T-cell (primary cell): ENCODE measurements at regions not wholly inside any gene's neighbourhood (a gene's known extent, or its start where the extent isn't known, plus 50 kb on each side); places are given as distances from the start of the nearest gene placed in this dataset.

ENCODE experiments used
- ATAC-seq, 4 experiments: fragments of 200-7000 bp in 3 of 4; fragments of 150-1000 bp in 1 of 4; cut with Tn5 transposase; replicated peaks in 1 of 4; 1 replicate in 3 of 4; 2 replicates in 1 of 4; pipeline ENCODE4 v1.10.0; 2021; ENCODE audit warnings: moderate library complexity in 3 of 4, mild to moderate bottlenecking in 2 of 4, moderate number of reproducible peaks in 1 of 4
- CTCF ChIA-PET, 2 donors: fragments of 300-600 bp; sonication (Branson Sonifier 250); formaldehyde crosslinking; loops; one replicate each; lab custom pipeline; 2022; ENCODE audit warnings: antibody characterized with exemption in 2 of 2; lab: Charles Lee
- POLR2A ChIA-PET, 2 donors: fragments of 300-600 bp; sonication (Branson Sonifier 250); formaldehyde crosslinking; loops; one replicate each; lab custom pipeline; 2022; ENCODE audit warnings: antibody characterized with exemption in 2 of 2; lab: Charles Lee
- DNase-seq, 35 experiments: peaks; one replicate each; pipeline versions ENCODE4 v3.0.0 to v3.0.0-alpha.2; 2013 to 2023
- H3K27ac ChIP-seq: one replicate; pipeline ENCODE4 v1.5.1; 2013; ENCODE audit warnings: low read length
- H3K27me3 ChIP-seq, 2 experiments: replicated peaks in 1 of 2; 1 replicate in 1 of 2; 2 replicates in 1 of 2; pipeline versions ENCODE4 v1.6.1 to v1.7.0; 2013; ENCODE audit warnings: low read length in 1 of 2, mixed read lengths in 1 of 2; ENCODE audit not compliant: control insufficient read depth in 2 of 2, insufficient read depth in 2 of 2; ENCODE audit errors: extremely low read depth in 1 of 2
- H3K36me3 ChIP-seq, 2 donors: 1 replicate in 1 of 2; 2 replicates in 1 of 2; pipeline versions ENCODE4 v1.6.1 to v1.7.0; 2013; ENCODE audit warnings: low read length in 1 of 2; ENCODE audit not compliant: control insufficient read depth in 2 of 2, insufficient read depth in 1 of 2; ENCODE audit errors: extremely low read depth in 1 of 2
- H3K4me1 ChIP-seq, 2 experiments: 1 replicate in 1 of 2; 2 replicates in 1 of 2; pipeline versions ENCODE4 v1.6.1 to v1.7.0; 2013; ENCODE audit warnings: low read length in 2 of 2, mixed read lengths in 1 of 2; ENCODE audit not compliant: insufficient read depth in 2 of 2, control insufficient read depth in 1 of 2; ENCODE audit errors: extremely low read depth in 1 of 2
- H3K4me3 ChIP-seq, 2 donors: 1 replicate in 1 of 2; 2 replicates in 1 of 2; pipeline versions ENCODE4 v1.5.1 to v1.7.0; 2013; ENCODE audit warnings: mild to moderate bottlenecking in 2 of 2, low read length in 1 of 2, moderate library complexity in 1 of 2; ENCODE audit not compliant: control insufficient read depth in 1 of 2; ENCODE audit errors: extremely low read depth in 1 of 2
- H3K9me3 ChIP-seq: 2 replicates; pipeline ENCODE4 v1.7.0; 2013
- H3K27ac Mint-ChIP-seq, 2 donors: one replicate each; pipeline ENCODE4 v1.8.0; 2020 to 2021; ENCODE audit warnings: mild to moderate bottlenecking in 2 of 2, mixed read lengths in 2 of 2
- H3K27me3 Mint-ChIP-seq, 2 donors: one replicate each; pipeline ENCODE4 v1.8.0; 2021 to 2022; ENCODE audit warnings: mixed read lengths in 2 of 2
- H3K36me3 Mint-ChIP-seq: one replicate; pipeline ENCODE4 v1.8.0; 2021; ENCODE audit warnings: mixed read lengths
- H3K4me1 Mint-ChIP-seq, 3 donors: one replicate each; pipeline ENCODE4 v1.8.0; 2020 to 2022; ENCODE audit warnings: mixed read lengths in 3 of 3, mild to moderate bottlenecking in 1 of 3
- H3K4me3 Mint-ChIP-seq, 3 donors: one replicate each; pipeline ENCODE4 v1.8.0; 2020 to 2022; ENCODE audit warnings: mild to moderate bottlenecking in 3 of 3, mixed read lengths in 3 of 3, moderate library complexity in 3 of 3
- H3K9me3 Mint-ChIP-seq, 3 donors: one replicate each; pipeline ENCODE4 v1.8.0; 2020 to 2022; ENCODE audit warnings: mixed read lengths in 3 of 3
- WGBS: methylation state at CpG from one replicate; pipeline ENCODE4 v1.1.5; 2013; ENCODE audit warnings: missing lambda C conversion rate; ENCODE audit not compliant: insufficient coverage; 5-methylcytosine and 5-hydroxymethylcytosine counted together

DNA sequence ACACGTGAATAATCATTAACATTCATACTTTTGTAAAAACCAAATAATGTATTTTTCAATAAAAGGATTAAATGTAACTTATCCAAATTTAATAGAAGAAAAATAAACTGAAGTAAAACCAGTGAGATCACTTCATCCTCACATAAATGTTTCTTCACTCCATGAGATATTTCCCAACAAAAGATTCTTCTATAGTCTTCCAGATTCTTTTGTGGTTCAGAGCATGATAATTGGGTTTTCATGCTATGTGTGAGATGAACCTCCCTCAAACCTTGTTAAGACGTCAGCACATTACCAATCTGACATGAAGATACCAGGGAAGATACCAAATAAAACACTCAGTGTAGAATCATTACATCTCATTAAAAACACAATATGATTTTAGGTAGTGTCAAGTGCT lies 62.9 kb upstream of the OXGR1 start:
- ChIA-PET POLR2A (no interaction called here), CTCF (no interaction called here)
- Histone ChIP-seq H3K36me3 (no peaks in the 10 kb centered on the region), H3K4me1 (no peaks in the 10 kb centered on the region), H3K27ac (no peak overlapping the region), H3K27me3 (no peaks in the 10 kb centered on the region), H3K4me3 (no peak overlapping the region), H3K9me3 (no peaks in the 10 kb centered on the region)
- H3K27me3 Mint-ChIP-seq, result peaks cover 28 to 29% of the 10 kb centered on the region in 2 donors
- H3K4me3 Mint-ChIP-seq, result no peak overlapping the region
- no peak for DNase-seq
- WGBS, result no CpG with 5 or more reads among the region's 2 CpGs
- no peak for ATAC-seq
- no peak overlapping the region for H3K27ac Mint-ChIP-seq
- H3K36me3 Mint-ChIP-seq, result no peaks in the 10 kb centered on the region
- H3K4me1 Mint-ChIP-seq, result no peaks in the 10 kb centered on the region
- peaks cover 0 to 8% (median 2%) of the 10 kb centered on the region in 3 donors for H3K9me3 Mint-ChIP-seq

DNA sequence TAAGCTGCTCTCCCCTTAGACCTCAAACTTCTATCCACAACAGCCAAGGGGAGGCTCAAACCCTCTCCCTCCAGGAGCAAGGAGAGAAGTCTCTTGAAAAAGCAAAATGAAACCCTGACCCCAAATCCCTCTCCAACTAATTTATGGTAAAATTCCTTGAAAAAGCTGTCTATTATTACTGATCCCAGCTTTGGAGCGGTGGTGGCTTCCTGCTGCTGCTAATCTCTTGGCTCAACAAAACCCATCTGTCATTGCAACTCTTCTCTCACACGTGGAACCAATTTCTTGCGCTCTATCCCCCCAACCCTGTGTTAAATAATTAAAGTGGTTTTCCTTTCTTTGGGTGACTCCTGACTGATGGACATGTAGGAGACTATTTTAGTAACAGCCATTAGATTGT lies 64.1 kb upstream of the OXGR1 start:
- Mint-ChIP-seq H3K27ac (no peak overlapping the region), H3K9me3 (peaks cover 0 to 4% (median 0%) of the 10 kb centered on the region in 3 donors), H3K4me3 (no peak overlapping the region), H3K27me3 (peaks cover 27 to 31% of the 10 kb centered on the region in 2 donors), H3K4me1 (no peaks in the 10 kb centered on the region), H3K36me3 (no peaks in the 10 kb centered on the region)
- no peaks in the 10 kb centered on the region for H3K4me1 ChIP-seq
- ChIA-PET POLR2A (interaction anchor here in 1 of 2 donors (0.6 kb wide), 1 partner anchor 41 kb away, joined by 4 read pairs; no protein-coding TSS in a partner anchor), CTCF (no interaction called here)
- H3K4me3 ChIP-seq, result no peak overlapping the region
- 50% methylated on average over 1 of the region's 3 CpGs for WGBS
- H3K27ac ChIP-seq, result no peak overlapping the region
- no peaks in the 10 kb centered on the region for H3K27me3 ChIP-seq
- H3K9me3 ChIP-seq, result no peaks in the 10 kb centered on the region
- ATAC-seq (no peak), DNase-seq (no peak)
- no peaks in the 10 kb centered on the region for H3K36me3 ChIP-seq

DNA sequence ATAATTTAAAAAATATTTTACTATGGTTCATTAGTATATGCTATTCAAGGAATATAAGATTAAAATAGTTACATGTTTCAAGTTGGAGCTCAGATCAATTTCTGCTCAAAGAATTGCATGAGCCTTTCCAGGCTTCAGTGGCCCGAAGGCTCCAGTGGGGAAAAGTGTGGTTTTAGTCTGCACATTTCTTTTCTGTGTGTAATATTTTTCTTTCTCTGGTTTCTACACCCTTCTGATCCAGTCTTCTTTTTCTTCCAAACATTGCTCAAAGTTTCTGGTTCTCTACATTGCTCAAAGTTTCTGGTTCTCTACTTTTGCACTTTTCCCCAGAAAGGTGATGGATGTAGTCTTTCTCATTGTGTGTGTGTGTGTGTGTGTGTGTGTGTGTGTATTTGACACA lies 64.7 kb upstream of the OXGR1 start:
- H3K27ac ChIP-seq, result no peak overlapping the region
- DNase-seq (no peak), ATAC-seq (no peak)
- H3K4me3 Mint-ChIP-seq, result no peak overlapping the region
- no peaks in the 10 kb centered on the region for H3K27me3 ChIP-seq
- no peak overlapping the region for H3K4me3 ChIP-seq
- peaks cover 27 to 29% of the 10 kb centered on the region in 2 donors for H3K27me3 Mint-ChIP-seq
- no CpG with 5 or more reads among the region's 1 CpG for WGBS
- no peaks in the 10 kb centered on the region for H3K4me1 ChIP-seq
- CTCF ChIA-PET, result no interaction called here
- POLR2A ChIA-PET, result no interaction called here
- H3K27ac Mint-ChIP-seq, result no peak overlapping the region
- no peaks in the 10 kb centered on the region for H3K36me3 ChIP-seq
- no peaks in the 10 kb centered on the region for H3K4me1 Mint-ChIP-seq
- H3K9me3 Mint-ChIP-seq, result peaks cover 0 to 4% (median 0%) of the 10 kb centered on the region in 3 donors
- no peaks in the 10 kb centered on the region for H3K9me3 ChIP-seq
- no peaks in the 10 kb centered on the region for H3K36me3 Mint-ChIP-seq

DNA sequence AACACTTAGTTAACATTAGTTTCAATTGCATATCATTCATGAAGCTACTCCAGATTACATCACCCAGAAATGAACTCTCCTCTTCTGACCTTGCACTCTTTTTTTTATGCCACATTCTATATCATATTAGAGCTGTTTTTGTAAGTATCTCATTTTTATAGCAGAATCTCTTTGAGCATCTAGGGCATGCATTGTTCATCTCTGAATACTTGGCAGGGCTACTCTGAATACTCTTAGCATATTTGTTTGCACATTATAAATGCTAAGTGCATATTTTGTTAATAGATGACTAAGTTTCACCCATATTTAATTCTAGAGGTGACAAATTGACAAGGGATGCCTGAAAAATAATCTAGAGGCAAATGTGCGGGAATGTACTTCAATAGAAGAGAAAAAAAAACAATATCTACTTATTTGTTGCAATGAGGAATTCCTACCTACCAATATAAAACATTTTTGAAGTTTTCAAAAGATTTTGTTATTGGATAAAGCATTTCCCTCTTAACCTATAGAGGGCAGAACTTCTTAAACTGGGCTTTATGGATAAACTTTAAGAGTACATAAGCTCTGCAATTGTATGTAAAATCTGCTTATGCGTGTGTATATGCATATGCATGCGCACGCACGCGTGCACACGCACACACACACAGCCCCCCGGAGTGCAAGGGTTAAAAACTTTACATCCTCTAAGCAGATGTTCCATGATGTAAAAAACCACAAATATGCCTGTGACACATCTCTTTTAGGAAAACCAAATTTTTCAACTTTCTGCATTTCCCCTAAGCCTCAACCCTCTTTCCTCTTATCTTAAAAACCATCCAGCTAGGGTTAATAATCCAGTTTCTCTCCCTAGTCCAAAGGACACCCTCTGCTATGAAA lies 73.0 kb upstream of the OXGR1 start:
- ATAC-seq (no peak), DNase-seq (no peak)
- Mint-ChIP-seq H3K36me3 (no peaks in the 10 kb centered on the region), H3K27ac (no peak overlapping the region), H3K27me3 (peaks cover 25 to 27% of the 10 kb centered on the region in 2 donors), H3K9me3 (no peaks in the 10 kb centered on the region), H3K4me3 (no peak overlapping the region), H3K4me1 (no peaks in the 10 kb centered on the region)
- H3K27me3 ChIP-seq, result peaks cover 0 to 3% of the 10 kb centered on the region in 2 experiments
- H3K27ac ChIP-seq, result no peak overlapping the region
- H3K9me3 ChIP-seq, result no peaks in the 10 kb centered on the region
- no peaks in the 10 kb centered on the region for H3K36me3 ChIP-seq
- no peak overlapping the region for H3K4me3 ChIP-seq
- 93% methylated on average over 6 of the region's 8 CpGs for WGBS
- ChIA-PET POLR2A (interaction anchor here in 1 of 2 donors (0.6 kb wide), 1 partner anchor 58 kb away, joined by 3 read pairs; no protein-coding TSS in a partner anchor), CTCF (no interaction called here)
- H3K4me1 ChIP-seq, result no peaks in the 10 kb centered on the region

- Histone ChIP-seq H3K9me3 (no peaks in the 10 kb centered on the region), H3K4me3 (no peak overlapping the region), H3K27ac (no peak overlapping the region), H3K27me3 (peaks cover 0 to 3% of the 10 kb centered on the region in 2 experiments), H3K4me1 (no peaks in the 10 kb centered on the region), H3K36me3 (no peaks in the 10 kb centered on the region)
- Mint-ChIP-seq H3K4me3 (no peak overlapping the region), H3K27me3 (peaks cover 22% of the 10 kb centered on the region in 2 donors), H3K9me3 (no peaks in the 10 kb centered on the region), H3K27ac (no peak overlapping the region), H3K4me1 (no peaks in the 10 kb centered on the region), H3K36me3 (no peaks in the 10 kb centered on the region)
- ChIA-PET POLR2A (interaction anchor here in 1 of 2 donors (0.6 kb wide), 1 partner anchor 57 kb away, joined by 3 read pairs; no protein-coding TSS in a partner anchor), CTCF (no interaction called here)
- WGBS, result 100% methylated on average over 1 of the region's 4 CpGs
- DNase-seq, result no peak
- no peak for ATAC-seq
These were observed 73.9 kb upstream of the OXGR1 start for GRCh38 chr13:97068151-97068550.

- Mint-ChIP-seq H3K4me1 (no peaks in the 10 kb centered on the region), H3K4me3 (no peak overlapping the region), H3K9me3 (peaks cover 0 to 5% (median 2%) of the 10 kb centered on the region in 3 donors), H3K27me3 (peaks cover 22% of the 10 kb centered on the region in 2 donors), H3K27ac (no peak overlapping the region), H3K36me3 (no peaks in the 10 kb centered on the region)
- CTCF ChIA-PET, result no interaction called here
- ATAC-seq (no peak), DNase-seq (no peak)
- Histone ChIP-seq H3K36me3 (no peaks in the 10 kb centered on the region), H3K27ac (no peak overlapping the region), H3K4me3 (no peak overlapping the region), H3K27me3 (peaks cover 0 to 3% of the 10 kb centered on the region in 2 experiments), H3K9me3 (no peaks in the 10 kb centered on the region), H3K4me1 (no peaks in the 10 kb centered on the region)
- WGBS, result 96% methylated on average over 3 of the region's 8 CpGs
- POLR2A ChIA-PET, result no interaction called here
These were observed 75.0 kb upstream of the OXGR1 start for GRCh38 chr13:97069050-97069815.
